HG03565 (cell line): ENCODE measurements at regions not wholly inside any gene's neighbourhood (a gene's known extent, or its start where the extent isn't known, plus 50 kb on each side); places are given as distances from the start of the nearest gene placed in this dataset.

ENCODE experiments used
- ATAC-seq: cut with Tn5 transposase; IDR thresholded peaks from one replicate; pipeline ENCODE4 v1.9.1; 2021; ENCODE audit warnings: mild to moderate bottlenecking, moderate library complexity; ENCODE audit not compliant: unreplicated experiment

- no peak for ATAC-seq
These were observed 53.6 kb upstream of the NT5E start for GRCh38 chr6:85396159-85396808.

GRCh38 chr6:85395746-85396145 lies 54.1 kb upstream of the NT5E start:
- no peak for ATAC-seq

- no peak for ATAC-seq
These were observed 54.9 kb upstream of the NT5E start for GRCh38 chr6:85394853-85395538.

GRCh38 chr6:85394199-85394598 lies 55.7 kb upstream of the NT5E start:
- no peak for ATAC-seq

GRCh38 chr6:85392379-85392778 lies 57.5 kb upstream of the NT5E start:
- ATAC-seq = no peak

GRCh38 chr6:85390775-85391174 lies 59.1 kb upstream of the NT5E start:
- no peak for ATAC-seq

GRCh38 chr6:85390105-85390728 lies 59.7 kb upstream of the NT5E start:
- ATAC-seq = no peak

GRCh38 chr6:85389151-85389797 lies 60.6 kb upstream of the NT5E start:
- no peak for ATAC-seq

- no peak for ATAC-seq
These were observed 61.4 kb upstream of the NT5E start for GRCh38 chr6:85388531-85388930.

- no peak for ATAC-seq
These were observed 64.1 kb upstream of the NT5E start for GRCh38 chr6:85385636-85386315.

GRCh38 chr6:85383042-85383441 lies 66.8 kb upstream of the NT5E start:
- no peak for ATAC-seq

GRCh38 chr6:85382541-85382940 lies 67.3 kb upstream of the NT5E start:
- no peak for ATAC-seq

GRCh38 chr6:85372915-85373270 lies 77.0 kb upstream of the NT5E start:
- ATAC-seq = no peak

- ATAC-seq = no peak
These were observed 77.5 kb upstream of the NT5E start for GRCh38 chr6:85372188-85372914.

GRCh38 chr6:85368631-85369030 lies 81.3 kb upstream of the NT5E start:
- ATAC-seq = no peak

GRCh38 chr6:85364344-85364743 lies 85.5 kb upstream of the NT5E start:
- peak; percentile 71 for ATAC-seq

GRCh38 chr6:85363870-85364269 lies 86.0 kb upstream of the NT5E start:
- no peak for ATAC-seq

GRCh38 chr6:85362652-85363310 lies 87.1 kb upstream of the NT5E start:
- no peak for ATAC-seq

- ATAC-seq = no peak
These were observed 88.3 kb upstream of the NT5E start for GRCh38 chr6:85361643-85362014.
